H1 (cell line): ENCODE measurements at regions not wholly inside any gene's neighbourhood (a gene's known extent, or its start where the extent isn't known, plus 50 kb on each side); places are given as distances from the start of the nearest gene placed in this dataset.

ENCODE experiments used
- CTCF ChIP-seq, 3 experiments: IDR thresholded peaks; 1 replicate in 2 of 3; 2 replicates in 1 of 3; pipeline versions ENCODE4 v1.5.1 to v1.6.1; 2011; ENCODE audit warnings: low read length in 3 of 3, mild to moderate bottlenecking in 3 of 3, inconsistent platforms in 2 of 3, low read depth in 1 of 3, moderate library complexity in 1 of 3; ENCODE audit not compliant: insufficient read depth in 1 of 3; ENCODE audit errors: control extremely low read depth in 1 of 3
- EP300 ChIP-seq, 2 experiments: IDR thresholded peaks; 1 replicate in 1 of 2; 2 replicates in 1 of 2; pipeline ENCODE4 v1.6.1; 2011 to 2012; ENCODE audit warnings: low read depth in 2 of 2, low read length in 2 of 2, mild to moderate bottlenecking in 2 of 2, borderline replicate concordance in 1 of 2, inconsistent platforms in 1 of 2, moderate library complexity in 1 of 2
- HDAC2 ChIP-seq, 2 experiments: fragments of 300-600 bp in 1 of 2; sonication (generic) in 1 of 2; IDR thresholded peaks; 2 replicates each; pipeline ENCODE4 v1.6.1; 2011 to 2012; ENCODE audit warnings: low read depth in 2 of 2, low read length in 2 of 2, mild to moderate bottlenecking in 2 of 2, moderate library complexity in 2 of 2, borderline replicate concordance in 1 of 2, inconsistent platforms in 1 of 2
- HDAC6 ChIP-seq: IDR thresholded peaks from one replicate; pipeline ENCODE4 v1.7.1; 2012; ENCODE audit warnings: low read depth, mild to moderate bottlenecking, inconsistent platforms, low read length, moderate library complexity
- JUN ChIP-seq: IDR thresholded peaks from 2 replicates; pipeline ENCODE4 v1.6.1; 2011; ENCODE audit warnings: low read depth, mild to moderate bottlenecking, improper control_type of control experiment, low read length
- POLR2A ChIP-seq, 2 experiments: IDR thresholded peaks; 1 replicate in 1 of 2; 2 replicates in 1 of 2; pipeline ENCODE4 v1.6.1; 2011; ENCODE audit warnings: low read depth in 2 of 2, low read length in 2 of 2, mild to moderate bottlenecking in 2 of 2; ENCODE audit errors: control extremely low read depth in 1 of 2
- POLR2AphosphoS5 ChIP-seq: IDR thresholded peaks from 2 replicates; pipeline ENCODE4 v1.6.1; 2011; ENCODE audit warnings: low read depth, low read length
- RFX5 ChIP-seq: IDR thresholded peaks from 2 replicates; pipeline ENCODE4 v1.6.1; 2011; ENCODE audit warnings: low read depth, low read length, improper control_type of control experiment, borderline replicate concordance
- SP1 ChIP-seq: IDR thresholded peaks from 2 replicates; pipeline ENCODE4 v1.6.1; 2011; ENCODE audit warnings: low read depth, low read length
- SRF ChIP-seq: IDR thresholded peaks from 2 replicates; pipeline ENCODE4 v1.6.1; 2011; ENCODE audit warnings: mild to moderate bottlenecking, low read depth, low read length, moderate library complexity
- TAF1 ChIP-seq: IDR thresholded peaks from 2 replicates; pipeline ENCODE4 v1.6.1; 2011; ENCODE audit warnings: mild to moderate bottlenecking, low read depth, low read length
- YY1 ChIP-seq: IDR thresholded peaks from 2 replicates; pipeline ENCODE4 v1.6.1; 2011; ENCODE audit warnings: low read depth, mild to moderate bottlenecking, low read length

GRCh38 chr10:62577666-62578291 lies 203.6 kb downstream of the ZNF365 start:
- TF ChIP-seq HDAC6 (no peak), CTCF (IDR thresholded peaks at IDR 0.05; ENCODE audit: control extremely low read depth in 1 of 3, insufficient read depth in 1 of 3, low read depth in 1 of 3, low read length in 3 of 3) (no peak), POLR2A (IDR thresholded peaks at IDR 0.05; ENCODE audit: control extremely low read depth in 1 of 2, low read depth in 2 of 2, low read length in 2 of 2) (no peak), JUN (no peak), YY1 (no peak), SP1 (no peak), EP300 (IDR thresholded peaks at IDR 0.05; ENCODE audit: borderline replicate concordance in 1 of 2, low read depth in 2 of 2, low read length in 2 of 2) (no peak), SRF (no peak), HDAC2 (IDR thresholded peaks at IDR 0.05; ENCODE audit: borderline replicate concordance in 1 of 2, low read depth in 2 of 2, low read length in 2 of 2) (no peak), RFX5 (no peak), TAF1 (no peak), POLR2AphosphoS5 (no peak)
